ENCODE measurements at regions not wholly inside any gene's neighbourhood (a gene's known extent, or its start where the extent isn't known, plus 50 kb on each side); places are given as distances from the start of the nearest gene placed in this dataset.

- intact Hi-C loops (cut with micrococcal nuclease), result no loop called here
Observed at GRCh38 chr7:125399408-125399807, 469.8 kb upstream of the POT1 start.

GRCh38 chr7:125396466-125397151 lies 467.0 kb upstream of the POT1 start:
- intact Hi-C loops (cut with micrococcal nuclease), result no loop called here

GRCh38 chr7:125391921-125392320 lies 462.3 kb upstream of the POT1 start:
- intact Hi-C loops (cut with micrococcal nuclease), result no loop called here

GRCh38 chr7:125390981-125391380 lies 461.4 kb upstream of the POT1 start:
- intact Hi-C loops (cut with micrococcal nuclease), result no loop called here

- intact Hi-C loops (cut with micrococcal nuclease), result no loop called here
Observed at GRCh38 chr7:125386211-125386610, 456.6 kb upstream of the POT1 start.

GRCh38 chr7:125383324-125383723 lies 453.7 kb upstream of the POT1 start:
- intact Hi-C loops (cut with micrococcal nuclease), result loop anchor here (1.0 kb wide), 1 partner anchor 288 kb away; no protein-coding TSS in a partner anchor

GRCh38 chr7:125382401-125382800 lies 452.8 kb upstream of the POT1 start:
- intact Hi-C loops (cut with micrococcal nuclease), result no loop called here

- intact Hi-C loops (cut with micrococcal nuclease), result no loop called here
Observed at GRCh38 chr7:125375942-125376341, 446.3 kb upstream of the POT1 start.

- intact Hi-C loops (cut with micrococcal nuclease), result no loop called here
Observed at GRCh38 chr7:125370502-125370901, 440.9 kb upstream of the POT1 start.

GRCh38 chr7:125363873-125364272 lies 434.2 kb upstream of the POT1 start:
- intact Hi-C loops (cut with micrococcal nuclease), result no loop called here

- intact Hi-C loops (cut with micrococcal nuclease), result no loop called here
Observed at GRCh38 chr7:125358551-125359167, 429.0 kb upstream of the POT1 start.

GRCh38 chr7:125357676-125358455 lies 428.2 kb upstream of the POT1 start:
- intact Hi-C loops (cut with micrococcal nuclease), result no loop called here

- intact Hi-C loops (cut with micrococcal nuclease), result no loop called here
Observed at GRCh38 chr7:125355899-125356298, 426.3 kb upstream of the POT1 start.

GRCh38 chr7:125347269-125347668 lies 417.6 kb upstream of the POT1 start:
- intact Hi-C loops (cut with micrococcal nuclease), result no loop called here

GRCh38 chr7:125338110-125338509 lies 408.5 kb upstream of the POT1 start:
- intact Hi-C loops (cut with micrococcal nuclease), result no loop called here

GRCh38 chr7:125336326-125336725 lies 406.7 kb upstream of the POT1 start:
- intact Hi-C loops (cut with micrococcal nuclease), result no loop called here

- intact Hi-C loops (cut with micrococcal nuclease), result no loop called here
Observed at GRCh38 chr7:125326666-125327255, 397.1 kb upstream of the POT1 start.

- intact Hi-C loops (cut with micrococcal nuclease), result no loop called here
Observed at GRCh38 chr7:125316466-125316865, 386.8 kb upstream of the POT1 start.

GRCh38 chr7:125299003-125299765 lies 369.6 kb upstream of the POT1 start:
- intact Hi-C loops (cut with micrococcal nuclease), result no loop called here

GRCh38 chr7:125279961-125280360 lies 350.3 kb upstream of the POT1 start:
- intact Hi-C loops (cut with micrococcal nuclease), result no loop called here

- intact Hi-C loops (cut with micrococcal nuclease), result no loop called here
Observed at GRCh38 chr7:125278318-125278717, 348.7 kb upstream of the POT1 start.
